K562 (cell line): ENCODE measurements at regions not wholly inside any gene's neighbourhood (a gene's known extent, or its start where the extent isn't known, plus 50 kb on each side); places are given as distances from the start of the nearest gene placed in this dataset.

Experiments used
- ARID3B ChIP-seq: fragments of 250-450 bp; sonication (Bioruptor Pico); IDR thresholded peaks from 2 replicates; pipeline ENCODE4 v1.4.0; 2020; ENCODE audit warnings: borderline replicate concordance
- ASH1L ChIP-seq: fragments of 450-650 bp; IDR thresholded peaks from 2 replicates; pipeline ENCODE4 v1.6.1; 2018; ENCODE audit warnings: borderline replicate concordance, mild to moderate bottlenecking, low read depth; ENCODE audit not compliant: partially characterized antibody
- CBX3 ChIP-seq, 2 experiments: IDR thresholded peaks; 1 replicate in 1 of 2; 2 replicates in 1 of 2; pipeline ENCODE4 v1.6.1; 2012; ENCODE audit warnings: inconsistent platforms in 2 of 2, low read length in 2 of 2, borderline replicate concordance in 1 of 2, control low read depth in 1 of 2
- ESRRB ChIP-seq: fragments of 250-450 bp; sonication (Bioruptor Pico); IDR thresholded peaks from 2 replicates; pipeline ENCODE4 v1.5.0; 2020; ENCODE audit warnings: mild to moderate bottlenecking, moderate library complexity, borderline replicate concordance
- FIP1L1 ChIP-seq: fragments of 200-400 bp; formaldehyde crosslinking; IDR thresholded peaks from 2 replicates; pipeline ENCODE4 v1.6.1; 2018; ENCODE audit warnings: mild to moderate bottlenecking, low read depth, low read length; ENCODE audit not compliant: poor library complexity, severe bottlenecking
- FOXK1 ChIP-seq: sonication (generic); formaldehyde crosslinking; IDR thresholded peaks from 2 replicates; pipeline ENCODE4 v1.8.0; 2022; ENCODE audit warnings: missing genetic modification reagents, mild to moderate bottlenecking, borderline replicate concordance
- POLR2B ChIP-seq: fragments of 450-650 bp; IDR thresholded peaks from 2 replicates; pipeline ENCODE4 v1.6.1; 2018; ENCODE audit warnings: low read depth; ENCODE audit not compliant: partially characterized antibody
- RHOXF2B ChIP-seq: fragments of 250-450 bp; sonication (Bioruptor Pico); conservative IDR thresholded peaks from 2 replicates; pipeline ENCODE4 v1.5.1; 2021
- RNF219 ChIP-seq: fragments of 250-450 bp; sonication (Bioruptor Pico); IDR thresholded peaks from 2 replicates; pipeline ENCODE4 v1.5.0; 2022; ENCODE audit warnings: mild to moderate bottlenecking
- RUNX1 ChIP-seq: sonication (generic); IDR thresholded peaks from 2 replicates; pipeline ENCODE4 v1.6.1; 2016; ENCODE audit warnings: antibody characterized with exemption, low read depth
- TOE1 ChIP-seq, 2 experiments: fragments of 450-650 bp in 1 of 2; sonication (generic) in 1 of 2; formaldehyde crosslinking in 1 of 2; IDR thresholded peaks; 2 replicates each; pipeline versions ENCODE4 v1.7.1 to v1.8.0; 2016 to 2022; ENCODE audit warnings: borderline replicate concordance in 2 of 2, mild to moderate bottlenecking in 2 of 2, antibody characterized with exemption in 1 of 2, inconsistent platforms in 1 of 2, low read depth in 1 of 2, missing genetic modification reagents in 1 of 2, moderate library complexity in 1 of 2
- USF2 ChIP-seq: sonication (generic); formaldehyde crosslinking; IDR thresholded peaks from 2 replicates; pipeline ENCODE4 v1.5.0; 2020; ENCODE audit warnings: missing genetic modification reagents
- ZBTB43 ChIP-seq: sonication (generic); formaldehyde crosslinking; IDR thresholded peaks from 2 replicates; pipeline ENCODE4 v1.8.0; 2023; ENCODE audit warnings: mild to moderate bottlenecking, missing genetic modification reagents
- ZNF518B ChIP-seq: fragments of 250-450 bp; sonication (Bioruptor Pico); IDR thresholded peaks from 2 replicates; pipeline ENCODE4 v1.5.0; 2021; ENCODE audit warnings: mild to moderate bottlenecking, moderate library complexity
- ZNF561 ChIP-seq: fragments of 450-650 bp; formaldehyde crosslinking; conservative IDR thresholded peaks from 2 replicates; pipeline ENCODE4 v1.4.0; 2020; ENCODE audit warnings: mild to moderate bottlenecking, moderate library complexity
- ZNF57 ChIP-seq: fragments of 450-650 bp; formaldehyde crosslinking; IDR thresholded peaks from 2 replicates; pipeline ENCODE4 v1.4.0; 2020; ENCODE audit warnings: mild to moderate bottlenecking, moderate library complexity
- ZNF830 ChIP-seq: fragments of 250-450 bp; sonication (Bioruptor Pico); IDR thresholded peaks from 2 replicates; pipeline ENCODE4 v1.5.0; 2021; ENCODE audit warnings: mild to moderate bottlenecking

- TF ChIP-seq RNF219 (CRISPR knock-in tag) (no peak), ARID3B (CRISPR knock-in tag) (0 out of 2 replicates have a peak, but pooled peaks have one; percentile 67), FOXK1 (peak; percentile 79; the same call in 1 of the 2 replicates), FIP1L1 (no peak), POLR2B (no peak), ZBTB43 (CRISPR knock-in tag) (0 out of 2 replicates have a peak, but pooled peaks have one; percentile 62), CBX3 (IDR thresholded peaks at IDR 0.05; ENCODE audit: borderline replicate concordance in 1 of 2, low read length in 2 of 2) (no peak), ZNF830 (CRISPR knock-in tag) (no peak), ESRRB (no peak), ASH1L (no peak), ZNF518B (no peak), USF2 (CRISPR knock-in tag) (no peak), ZNF561 (no peak), TOE1 (IDR thresholded peaks at IDR 0.05; ENCODE audit: borderline replicate concordance) (no peak), TOE1 (CRISPR knock-in tag; IDR thresholded peaks at IDR 0.05; ENCODE audit: borderline replicate concordance, low read depth) (no peak), RUNX1 (no peak), ZNF57 (no peak), RHOXF2B (CRISPR knock-in tag) (no peak)
These were observed 75.2 kb upstream of the TOP3B start (continued) for GRCh38 chr22:22057617-22058378.
